ENCODE measurements at regions not wholly inside any gene's neighbourhood (a gene's known extent, or its start where the extent isn't known, plus 50 kb on each side); places are given as distances from the start of the nearest gene placed in this dataset.

DNA sequence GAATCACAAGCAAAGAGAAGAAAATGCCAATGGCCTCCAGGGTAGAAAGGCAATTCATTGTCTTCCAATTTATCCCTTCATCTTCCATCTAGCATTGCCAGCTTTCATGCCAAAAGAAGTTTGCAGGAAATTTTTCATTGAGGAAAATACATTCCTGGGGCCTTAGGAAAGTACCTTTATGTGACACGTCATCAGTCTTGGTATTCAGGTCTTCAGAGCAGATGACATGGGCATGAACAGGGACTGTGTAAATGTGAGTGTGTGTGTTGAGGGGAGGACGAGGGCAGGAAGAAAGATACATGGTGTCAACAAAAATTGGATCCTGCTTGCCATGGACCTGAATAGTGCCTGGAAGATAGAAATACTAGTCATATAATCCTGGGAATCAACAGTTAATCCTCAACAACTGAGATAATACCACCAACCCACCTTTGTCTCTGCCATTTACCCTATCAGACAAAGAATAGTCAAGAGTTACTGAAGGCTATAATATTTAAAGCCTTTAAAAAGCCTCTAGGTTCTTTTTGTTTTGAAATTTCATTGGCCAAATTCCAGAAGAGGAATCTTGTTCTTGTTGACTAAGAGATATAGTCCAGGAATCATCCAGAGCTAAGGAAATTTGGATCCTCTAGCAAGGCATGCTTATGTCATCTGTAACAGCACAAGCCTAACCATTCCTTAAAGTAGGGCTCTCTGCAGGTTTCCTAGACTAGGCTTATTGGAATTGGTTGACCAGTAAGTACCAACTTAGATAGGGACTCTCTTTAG, 405.8 kb upstream of the SASH1 start:
- TF ChIP-seq NFYB (CRISPR knock-in tag; conservative IDR thresholded peaks at IDR 0.05; ENCODE audit: low read depth) (no peak), ELF4 (CRISPR knock-in tag; IDR thresholded peaks at IDR 0.05; ENCODE audit: low read depth) (no peak), TEAD1 (CRISPR knock-in tag; IDR thresholded peaks at IDR 0.05) (no peak), MYBL2 (CRISPR knock-in tag; IDR thresholded peaks at IDR 0.05) (no peak), ZBTB21 (CRISPR knock-in tag; IDR thresholded peaks at IDR 0.05; ENCODE audit: borderline replicate concordance) (no peak), ATF1 (CRISPR knock-in tag; IDR thresholded peaks at IDR 0.05) (no peak)
- TF ChIP-seq, protein P1, sequence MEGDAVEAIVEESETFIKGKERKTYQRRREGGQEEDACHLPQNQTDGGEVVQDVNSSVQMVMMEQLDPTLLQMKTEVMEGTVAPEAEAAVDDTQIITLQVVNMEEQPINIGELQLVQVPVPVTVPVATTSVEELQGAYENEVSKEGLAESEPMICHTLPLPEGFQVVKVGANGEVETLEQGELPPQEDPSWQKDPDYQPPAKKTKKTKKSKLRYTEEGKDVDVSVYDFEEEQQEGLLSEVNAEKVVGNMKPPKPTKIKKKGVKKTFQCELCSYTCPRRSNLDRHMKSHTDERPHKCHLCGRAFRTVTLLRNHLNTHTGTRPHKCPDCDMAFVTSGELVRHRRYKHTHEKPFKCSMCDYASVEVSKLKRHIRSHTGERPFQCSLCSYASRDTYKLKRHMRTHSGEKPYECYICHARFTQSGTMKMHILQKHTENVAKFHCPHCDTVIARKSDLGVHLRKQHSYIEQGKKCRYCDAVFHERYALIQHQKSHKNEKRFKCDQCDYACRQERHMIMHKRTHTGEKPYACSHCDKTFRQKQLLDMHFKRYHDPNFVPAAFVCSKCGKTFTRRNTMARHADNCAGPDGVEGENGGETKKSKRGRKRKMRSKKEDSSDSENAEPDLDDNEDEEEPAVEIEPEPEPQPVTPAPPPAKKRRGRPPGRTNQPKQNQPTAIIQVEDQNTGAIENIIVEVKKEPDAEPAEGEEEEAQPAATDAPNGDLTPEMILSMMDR (IDR thresholded peaks at IDR 0.05), result no peak
- TF ChIP-seq, protein P2, sequence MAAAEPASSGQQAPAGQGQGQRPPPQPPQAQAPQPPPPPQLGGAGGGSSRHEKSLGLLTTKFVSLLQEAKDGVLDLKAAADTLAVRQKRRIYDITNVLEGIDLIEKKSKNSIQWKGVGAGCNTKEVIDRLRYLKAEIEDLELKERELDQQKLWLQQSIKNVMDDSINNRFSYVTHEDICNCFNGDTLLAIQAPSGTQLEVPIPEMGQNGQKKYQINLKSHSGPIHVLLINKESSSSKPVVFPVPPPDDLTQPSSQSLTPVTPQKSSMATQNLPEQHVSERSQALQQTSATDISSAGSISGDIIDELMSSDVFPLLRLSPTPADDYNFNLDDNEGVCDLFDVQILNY (CRISPR knock-in tag; IDR thresholded peaks at IDR 0.05), result no peak
- TF ChIP-seq, protein P3, sequence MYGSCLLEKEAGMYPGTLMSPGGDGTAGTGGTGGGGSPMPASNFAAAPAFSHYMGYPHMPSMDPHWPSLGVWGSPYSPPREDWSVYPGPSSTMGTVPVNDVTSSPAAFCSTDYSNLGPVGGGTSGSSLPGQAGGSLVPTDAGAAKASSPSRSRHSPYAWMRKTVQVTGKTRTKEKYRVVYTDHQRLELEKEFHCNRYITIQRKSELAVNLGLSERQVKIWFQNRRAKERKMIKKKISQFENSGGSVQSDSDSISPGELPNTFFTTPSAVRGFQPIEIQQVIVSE (CRISPR knock-in tag; IDR thresholded peaks at IDR 0.05; ENCODE audit: borderline replicate concordance), result no peak
- TF ChIP-seq, protein P4, sequence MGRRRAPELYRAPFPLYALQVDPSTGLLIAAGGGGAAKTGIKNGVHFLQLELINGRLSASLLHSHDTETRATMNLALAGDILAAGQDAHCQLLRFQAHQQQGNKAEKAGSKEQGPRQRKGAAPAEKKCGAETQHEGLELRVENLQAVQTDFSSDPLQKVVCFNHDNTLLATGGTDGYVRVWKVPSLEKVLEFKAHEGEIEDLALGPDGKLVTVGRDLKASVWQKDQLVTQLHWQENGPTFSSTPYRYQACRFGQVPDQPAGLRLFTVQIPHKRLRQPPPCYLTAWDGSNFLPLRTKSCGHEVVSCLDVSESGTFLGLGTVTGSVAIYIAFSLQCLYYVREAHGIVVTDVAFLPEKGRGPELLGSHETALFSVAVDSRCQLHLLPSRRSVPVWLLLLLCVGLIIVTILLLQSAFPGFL (CRISPR knock-in tag; IDR thresholded peaks at IDR 0.05; ENCODE audit: borderline replicate concordance), result no peak
- TF ChIP-seq, protein P5, sequence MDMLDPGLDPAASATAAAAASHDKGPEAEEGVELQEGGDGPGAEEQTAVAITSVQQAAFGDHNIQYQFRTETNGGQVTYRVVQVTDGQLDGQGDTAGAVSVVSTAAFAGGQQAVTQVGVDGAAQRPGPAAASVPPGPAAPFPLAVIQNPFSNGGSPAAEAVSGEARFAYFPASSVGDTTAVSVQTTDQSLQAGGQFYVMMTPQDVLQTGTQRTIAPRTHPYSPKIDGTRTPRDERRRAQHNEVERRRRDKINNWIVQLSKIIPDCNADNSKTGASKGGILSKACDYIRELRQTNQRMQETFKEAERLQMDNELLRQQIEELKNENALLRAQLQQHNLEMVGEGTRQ (CRISPR knock-in tag; IDR thresholded peaks at IDR 0.05), result no peak
